Hematopoietic multipotent progenitor cell treated with erythropoietin and hydrocortisone succinate and interleukin-3 and kit ligand, for 15 days (in vitro differentiated cells): ENCODE measurements at regions not wholly inside any gene's neighbourhood (a gene's known extent, or its start where the extent isn't known, plus 50 kb on each side); places are given as distances from the start of the nearest gene placed in this dataset.

Experiments
- DNase-seq: peaks from one replicate; pipeline ENCODE4 v3.0.0-alpha.2; 2015; ENCODE audit warnings: low spot score

GRCh38 chrX:124836786-124837185 is 482.9 kb upstream of the TEX13C start:
- DNase-seq = no peak

GRCh38 chrX:124842205-124842604 is 477.5 kb upstream of the TEX13C start:
- no peak for DNase-seq

- peak; percentile 2 for DNase-seq
These were observed 458.9 kb upstream of the TEX13C start for GRCh38 chrX:124860736-124861135.

- DNase-seq = no peak
These were observed 457.4 kb upstream of the TEX13C start for GRCh38 chrX:124862301-124862700.

- no peak for DNase-seq
These were observed 456.4 kb upstream of the TEX13C start for GRCh38 chrX:124863303-124863702.

GRCh38 chrX:124887572-124887971 is 432.1 kb upstream of the TEX13C start:
- no peak for DNase-seq

GRCh38 chrX:124895947-124896346 is 423.7 kb upstream of the TEX13C start:
- no peak for DNase-seq

- DNase-seq = no peak
These were observed 416.7 kb upstream of the TEX13C start for GRCh38 chrX:124902953-124903352.

- DNase-seq = no peak
These were observed 409.1 kb upstream of the TEX13C start for GRCh38 chrX:124910611-124911010.

- no peak for DNase-seq
These were observed 402.7 kb upstream of the TEX13C start for GRCh38 chrX:124917011-124917410.

GRCh38 chrX:124925681-124926080 is 394.0 kb upstream of the TEX13C start:
- DNase-seq = no peak

- DNase-seq = no peak
These were observed 388.4 kb upstream of the TEX13C start for GRCh38 chrX:124931241-124931640.

- DNase-seq = no peak
These were observed 387.7 kb upstream of the TEX13C start for GRCh38 chrX:124931958-124932357.

- no peak for DNase-seq
These were observed 381.0 kb upstream of the TEX13C start for GRCh38 chrX:124938715-124939114.

GRCh38 chrX:124940531-124940930 is 379.1 kb upstream of the TEX13C start:
- no peak for DNase-seq

- no peak for DNase-seq
These were observed 365.3 kb upstream of the TEX13C start for GRCh38 chrX:124954402-124954801.

- DNase-seq = no peak
These were observed 359.2 kb upstream of the TEX13C start for GRCh38 chrX:124960454-124960853.

GRCh38 chrX:124963717-124964116 is 356.0 kb upstream of the TEX13C start, which contains the start of gene TENM1:
TENM1 (minus strand) TSS chrX:124963817.
- no peak for DNase-seq

GRCh38 chrX:124975456-124975855 is 344.2 kb upstream of the TEX13C start:
- no peak for DNase-seq

GRCh38 chrX:124981420-124981819 is 338.3 kb upstream of the TEX13C start:
- DNase-seq = no peak

GRCh38 chrX:124984140-124984813 is 335.4 kb upstream of the TEX13C start:
- DNase-seq = no peak

GRCh38 chrX:124986284-124986683 is 333.4 kb upstream of the TEX13C start:
- DNase-seq = no peak

- DNase-seq = no peak
These were observed 325.9 kb upstream of the TEX13C start for GRCh38 chrX:124993735-124994134.

- DNase-seq = no peak
These were observed 325.3 kb upstream of the TEX13C start for GRCh38 chrX:124994404-124994803.
